IMR-90 (cell line): ENCODE measurements at regions not wholly inside any gene's neighbourhood (a gene's known extent, or its start where the extent isn't known, plus 50 kb on each side); places are given as distances from the start of the nearest gene placed in this dataset.

Experiments used
- ATAC-seq: fragments of 200-7000 bp; cut with Tn5 transposase; 2 replicates; pipeline ENCODE4 v1.9.1; 2020; ENCODE audit warnings: low read depth, mild to moderate bottlenecking, moderate library complexity
- BruUV-seq: library from RNA; stranded (reverse); fragments of 400-500 nt; replicated peaks from 2 replicates; lab custom pipeline; 2021; lab: Mats Ljungman, UMichigan
- CTCF ChIA-PET: fragments of 300-600 bp; formaldehyde crosslinking; extraction: SDS; loops from one replicate; lab custom pipeline; 2021; ENCODE audit warnings: antibody characterized with exemption; lab: Yijun Ruan, JAX
- POLR2A ChIA-PET: fragments of 300-600 bp; sonication (Branson Sonifier 250); formaldehyde crosslinking; loops from one replicate; lab custom pipeline; 2022; ENCODE audit warnings: antibody characterized with exemption; ENCODE audit not compliant: unreplicated experiment; lab: Charles Lee
- DNase-seq: peaks from one replicate; pipeline ENCODE4 v3.0.0; 2013
- H2AFZ ChIP-seq: replicated peaks from 2 replicates; pipeline ENCODE3; 2013; ENCODE audit warnings: low read length, mild to moderate bottlenecking; ENCODE audit not compliant: poor library complexity
- H2AK5ac ChIP-seq: 2 replicates; pipeline ENCODE4 v1.6.1; 2013; ENCODE audit warnings: low read depth, low read length, inconsistent platforms
- H2AK9ac ChIP-seq: replicated peaks from 2 replicates; pipeline ENCODE3; 2013; ENCODE audit warnings: mild to moderate bottlenecking, low read depth, low read length, moderate library complexity; ENCODE audit not compliant: poor library complexity
- H2BK120ac ChIP-seq: 2 replicates; pipeline ENCODE4 v1.6.1; 2013; ENCODE audit warnings: low read depth, low read length, inconsistent platforms
- H2BK15ac ChIP-seq: 3 replicates; pipeline ENCODE4 v1.6.1; 2013; ENCODE audit warnings: low read depth, low read length, inconsistent platforms
- H2BK20ac ChIP-seq: 2 replicates; pipeline ENCODE4 v1.6.1; 2013; ENCODE audit warnings: low read depth, mild to moderate bottlenecking, inconsistent platforms, low read length, moderate library complexity
- H2BK5ac ChIP-seq: 2 replicates; pipeline ENCODE4 v1.6.1; 2013; ENCODE audit warnings: mild to moderate bottlenecking, low read depth, low read length, inconsistent platforms; ENCODE audit not compliant: poor library complexity, severe bottlenecking
- H3K14ac ChIP-seq: replicated peaks from 2 replicates; pipeline ENCODE4 v1.6.1; 2013; ENCODE audit warnings: low read depth, low read length, inconsistent platforms
- H3K18ac ChIP-seq: 2 replicates; pipeline ENCODE4 v1.6.1; 2013; ENCODE audit warnings: low read depth, low read length, control low read depth
- H3K23ac ChIP-seq: 2 replicates; pipeline ENCODE4 v1.6.1; 2013; ENCODE audit warnings: low read depth, low read length, inconsistent platforms
- H3K27ac ChIP-seq: 2 replicates; pipeline ENCODE4 v1.5.1; 2013; ENCODE audit warnings: mild to moderate bottlenecking, control low read depth, low read length; ENCODE audit not compliant: insufficient read depth
- H3K27me3 ChIP-seq: 2 replicates; pipeline ENCODE4 v1.6.1; 2013; ENCODE audit warnings: low read length; ENCODE audit not compliant: control insufficient read depth, insufficient read depth
- H3K36me3 ChIP-seq: 2 replicates; pipeline ENCODE4 v1.6.1; 2013; ENCODE audit warnings: low read length, mixed read lengths; ENCODE audit not compliant: control insufficient read depth, insufficient read depth
- H3K4ac ChIP-seq: 2 replicates; pipeline ENCODE4 v1.6.1; 2013; ENCODE audit warnings: low read depth, low read length, inconsistent platforms
- H3K4me1 ChIP-seq: 2 replicates; pipeline ENCODE4 v1.6.1; 2013; ENCODE audit warnings: low read length, mixed read lengths; ENCODE audit not compliant: control insufficient read depth, insufficient read depth
- H3K4me2 ChIP-seq: 2 replicates; pipeline ENCODE4 v1.6.1; 2013; ENCODE audit warnings: low read depth, mild to moderate bottlenecking, control low read depth, low read length, moderate library complexity
- H3K4me3 ChIP-seq: 2 replicates; pipeline ENCODE4 v1.5.1; 2013; ENCODE audit warnings: low read depth, mild to moderate bottlenecking, control low read depth, low read length, moderate library complexity; ENCODE audit not compliant: insufficient read depth
- H3K56ac ChIP-seq: 2 replicates; pipeline ENCODE4 v1.6.1; 2013; ENCODE audit warnings: low read length, inconsistent platforms; ENCODE audit not compliant: insufficient read depth; ENCODE audit errors: extremely low read depth
- H3K79me1 ChIP-seq, 2 experiments: 2 replicates each; pipeline ENCODE4 v1.6.1; 2013; ENCODE audit warnings: low read length in 2 of 2, inconsistent platforms in 1 of 2, low read depth in 1 of 2
- H3K9ac ChIP-seq: 2 replicates; pipeline ENCODE4 v1.6.1; 2013; ENCODE audit warnings: low read depth, low read length, control low read depth
- H3K9me1 ChIP-seq: 2 replicates; pipeline ENCODE4 v1.6.1; 2013; ENCODE audit warnings: low read length, inconsistent platforms; ENCODE audit not compliant: insufficient read depth
- H3K9me3 ChIP-seq: 2 replicates; pipeline ENCODE4 v1.6.1; 2013; ENCODE audit warnings: low read length; ENCODE audit not compliant: control insufficient read depth, insufficient read depth
- H4K20me1 ChIP-seq: 2 replicates; pipeline ENCODE4 v1.6.1; 2013; ENCODE audit warnings: low read length, inconsistent platforms; ENCODE audit not compliant: insufficient read depth
- H4K5ac ChIP-seq: 2 replicates; pipeline ENCODE4 v1.6.1; 2013; ENCODE audit warnings: mild to moderate bottlenecking, low read depth, low read length, control low read depth
- H4K8ac ChIP-seq, 2 experiments: 2 replicates each; pipeline ENCODE4 v1.6.1; 2013; ENCODE audit warnings: low read depth in 2 of 2, low read length in 2 of 2, control low read depth in 1 of 2, inconsistent platforms in 1 of 2
- H4K91ac ChIP-seq: 2 replicates; pipeline ENCODE4 v1.6.1; 2013; ENCODE audit warnings: low read depth, low read length, inconsistent platforms; ENCODE audit not compliant: insufficient read depth
- CEBPB ChIP-seq: IDR thresholded peaks from 2 replicates; pipeline ENCODE4 v1.6.1; 2012; ENCODE audit warnings: low read depth, low read length, improper control_type of control experiment
- MXI1 ChIP-seq: IDR thresholded peaks from 2 replicates; pipeline ENCODE4 v1.6.1; 2012; ENCODE audit warnings: low read depth, mild to moderate bottlenecking, low read length, moderate library complexity, borderline replicate concordance
- NFE2L2 ChIP-seq: fragments of 150-350 bp; IDR thresholded peaks from 2 replicates; pipeline ENCODE4 v1.6.1; 2016; ENCODE audit warnings: low read depth, mild to moderate bottlenecking, low read length
- SMC3 ChIP-seq: fragments of 150-350 bp; IDR thresholded peaks from 2 replicates; pipeline ENCODE4 v1.6.1; 2016; ENCODE audit warnings: low read depth, mild to moderate bottlenecking, antibody characterized with exemption, low read length, moderate library complexity
- dilution Hi-C: fragments of 300-500 bp; cut with HindIII; formaldehyde crosslinking; loops from one replicate; pipeline ENCODE4 v1.14.3; 2018; ENCODE audit warnings: low sequenced_read_pairs; ENCODE audit not compliant: unreplicated experiment
- in situ Hi-C: fragments of 300-500 bp; cut with MboI; formaldehyde crosslinking; loops from 3 replicates; pipeline ENCODE4 v1.14.3; 2019; ENCODE audit warnings: low sequenced_read_pairs, inconsistent platforms, mixed read lengths
- intact Hi-C: fragments of 100-400 bp; cut with micrococcal nuclease; formaldehyde crosslinking; loops from 2 replicates; pipeline ENCODE4 v1.10.0; 2022

DNA sequence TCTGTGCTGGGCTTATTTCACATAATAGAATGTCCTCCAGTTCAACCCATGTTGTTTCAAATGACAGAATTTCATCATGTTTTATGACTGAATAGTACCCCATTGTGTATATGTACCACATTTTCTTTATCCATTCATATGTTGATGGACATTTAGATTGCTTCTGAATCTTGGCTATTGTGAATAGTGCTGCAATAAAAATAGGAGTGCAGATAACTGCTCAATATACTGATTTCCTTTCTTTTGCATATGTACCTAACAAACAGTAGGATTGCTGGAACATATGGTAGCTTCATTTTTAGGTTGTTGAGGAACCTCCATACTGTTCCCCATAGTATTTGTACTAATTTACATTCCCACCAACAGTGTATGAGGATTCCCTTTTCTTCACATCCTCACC is 491.1 kb downstream of the BRINP3 start:
- Histone ChIP-seq H3K36me3 (no peaks in the 10 kb centered on the region), H2AFZ (no peak overlapping the region), H3K14ac (no peak overlapping the region), H3K9me3 (0 out of 2 replicates have a peak, but pooled peaks cover under 1% of the 10 kb centered on the region), H3K9ac (no peak overlapping the region), H2BK15ac (no peak overlapping the region), H3K18ac (no peak overlapping the region), H2BK20ac (no peak overlapping the region), H3K4me3 (no peak overlapping the region), H2AK5ac (no peak overlapping the region), H2BK5ac (no peak overlapping the region), H4K8ac (no peak overlapping the region), H3K4ac (no peak overlapping the region), H4K5ac (no peak overlapping the region), H3K9me1 (no peaks in the 10 kb centered on the region), H2BK120ac (no peak overlapping the region), H3K23ac (no peak overlapping the region), H3K27ac (no peak overlapping the region), H4K91ac (no peak overlapping the region), H4K20me1 (no peaks in the 10 kb centered on the region), H3K4me2 (no peak overlapping the region), H3K27me3 (no peaks in the 10 kb centered on the region), H2AK9ac (no peak overlapping the region), H3K79me1 (no peaks in the 10 kb centered on the region), H3K56ac (no peak overlapping the region), H3K4me1 (no peaks in the 10 kb centered on the region)
- no TSS peak for BruUV-seq
- DNase-seq = no peak
- in situ Hi-C loops (no loop called here), intact Hi-C loops (no loop called here), dilution Hi-C loops (no loop called here)
- TF ChIP-seq MXI1 (no peak), NFE2L2 (no peak), CEBPB (no peak), SMC3 (no peak)
- CTCF ChIA-PET = no interaction called here
- POLR2A ChIA-PET = no interaction called here
- ATAC-seq = no peak
